GM21529 (cell line): ENCODE measurements at regions not wholly inside any gene's neighbourhood (a gene's known extent, or its start where the extent isn't known, plus 50 kb on each side); places are given as distances from the start of the nearest gene placed in this dataset.
"Not testable (repeated sequence)": the region's sequence is repeated elsewhere in the genome, so short reads cannot be mapped to it uniquely, and the experiment has no call there.

Source experiments
- ATAC-seq: cut with Tn5 transposase; IDR thresholded peaks from one replicate; pipeline ENCODE4 v1.9.1; 2021; ENCODE audit not compliant: unreplicated experiment

- no peak for ATAC-seq
These were observed 593.2 kb upstream of the CCDC179 start for GRCh38 chr11:23453522-23453921.

GRCh38 chr11:23455321-23455891 lies 595.1 kb upstream of the CCDC179 start:
- no peak for ATAC-seq

GRCh38 chr11:23457641-23458040 lies 597.4 kb upstream of the CCDC179 start:
- ATAC-seq, result no peak

GRCh38 chr11:23471878-23472277 lies 611.6 kb upstream of the CCDC179 start:
- ATAC-seq, result no peak

GRCh38 chr11:23473782-23474181 lies 613.5 kb upstream of the CCDC179 start:
- no peak for ATAC-seq

- no peak for ATAC-seq
These were observed 620.5 kb upstream of the CCDC179 start for GRCh38 chr11:23480736-23481135.

- not testable (repeated sequence) for ATAC-seq
These were observed 623.9 kb upstream of the CCDC179 start for GRCh38 chr11:23484146-23484545.

- ATAC-seq, result not testable (repeated sequence)
These were observed 624.3 kb upstream of the CCDC179 start for GRCh38 chr11:23484618-23485017.

- no peak for ATAC-seq
These were observed 630.4 kb upstream of the CCDC179 start for GRCh38 chr11:23490557-23491235.

- ATAC-seq, result no peak
These were observed 634.7 kb upstream of the CCDC179 start for GRCh38 chr11:23494981-23495380.

GRCh38 chr11:23496340-23496739 lies 636.1 kb upstream of the CCDC179 start:
- ATAC-seq, result no peak

- ATAC-seq, result no peak
These were observed 636.8 kb upstream of the CCDC179 start for GRCh38 chr11:23497040-23497439.

GRCh38 chr11:23502389-23502788 lies 642.1 kb upstream of the CCDC179 start:
- ATAC-seq, result no peak

GRCh38 chr11:23502826-23503225 lies 642.6 kb upstream of the CCDC179 start:
- no peak for ATAC-seq

GRCh38 chr11:23509023-23509422 lies 648.7 kb upstream of the CCDC179 start:
- ATAC-seq, result no peak

GRCh38 chr11:23509821-23510220 lies 649.5 kb upstream of the CCDC179 start:
- no peak for ATAC-seq

GRCh38 chr11:23519194-23519593 lies 658.9 kb upstream of the CCDC179 start:
- no peak for ATAC-seq

GRCh38 chr11:23520226-23520960 lies 660.1 kb upstream of the CCDC179 start:
- ATAC-seq, result no peak

- no peak for ATAC-seq
These were observed 676.6 kb upstream of the CCDC179 start for GRCh38 chr11:23536907-23537306.

GRCh38 chr11:23539556-23539955 lies 679.3 kb upstream of the CCDC179 start:
- no peak for ATAC-seq

- ATAC-seq, result peak; percentile 92
These were observed 679.9 kb upstream of the CCDC179 start for GRCh38 chr11:23540101-23540561.

GRCh38 chr11:23542189-23542588 lies 681.9 kb upstream of the CCDC179 start:
- no peak for ATAC-seq
